NCI-H345 (cell line): ENCODE measurements at regions not wholly inside any gene's neighbourhood (a gene's known extent, or its start where the extent isn't known, plus 50 kb on each side); places are given as distances from the start of the nearest gene placed in this dataset.
"Not testable (repeated sequence)": the region's sequence is repeated elsewhere in the genome, so short reads cannot be mapped to it uniquely, and the experiment has no call there.

Source experiments
- DNase-seq: peaks from one replicate; lab custom pipeline; 2025; lab: John Stamatoyannopoulos, UW

DNA sequence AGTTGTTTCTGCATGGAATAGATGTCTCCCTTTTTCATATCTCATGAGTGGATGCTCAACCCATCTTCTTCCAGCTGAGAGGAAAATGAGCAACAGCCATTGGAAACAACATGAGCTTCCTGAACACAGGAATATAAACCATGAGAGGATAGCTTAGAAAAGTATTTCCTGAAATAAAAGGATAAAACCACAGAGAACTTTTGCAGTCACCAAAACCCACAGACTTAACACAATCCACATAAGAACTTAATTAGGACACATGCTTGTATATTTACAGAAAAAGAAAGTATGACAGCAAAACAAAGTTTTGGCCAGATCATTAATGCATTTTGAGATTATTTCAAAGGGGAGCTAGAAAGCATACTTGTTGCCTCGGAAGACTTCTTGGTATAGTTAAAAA is 180.5 kb upstream of the RASGRP1 start:
- DNase-seq = no peak

DNA sequence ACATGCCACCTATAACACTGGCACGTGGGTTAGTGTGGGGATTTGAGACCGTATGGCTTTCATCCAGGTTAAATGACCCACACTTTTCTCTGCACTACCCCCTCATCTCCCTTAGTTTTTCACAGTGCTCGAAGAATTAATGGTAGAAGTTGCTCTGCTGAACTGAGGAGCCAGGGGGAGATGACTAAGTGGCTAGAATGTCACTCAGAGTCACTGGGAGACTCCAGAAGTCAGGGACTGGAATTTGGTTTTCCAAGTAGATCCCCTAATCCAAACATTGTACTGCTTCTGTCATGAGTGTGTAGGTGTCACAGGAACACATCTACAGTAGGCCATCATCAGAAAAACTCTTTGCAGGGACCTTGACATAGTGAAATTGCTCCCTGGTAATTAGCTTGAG is 181.0 kb upstream of the RASGRP1 start:
- DNase-seq = no peak

DNA sequence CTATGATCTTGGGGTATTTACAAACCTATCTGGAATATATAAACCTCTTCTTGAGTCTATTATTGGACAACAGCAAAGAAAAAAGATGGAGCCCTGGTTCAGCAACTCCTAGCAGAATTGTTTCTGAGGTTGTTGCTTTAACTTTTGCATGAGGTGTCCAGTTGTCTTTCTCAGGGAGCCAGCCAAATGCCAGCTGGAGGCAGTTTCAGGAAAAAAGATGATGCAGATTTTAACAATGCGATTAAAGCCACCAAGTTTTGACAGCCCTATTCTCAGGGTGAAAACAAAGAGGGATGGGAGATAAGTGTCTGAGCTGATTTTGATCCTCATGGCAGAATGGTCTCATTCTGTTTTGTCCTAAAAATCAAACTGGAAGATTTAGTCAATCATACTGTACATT is 181.6 kb upstream of the RASGRP1 start:
- no peak for DNase-seq

DNA sequence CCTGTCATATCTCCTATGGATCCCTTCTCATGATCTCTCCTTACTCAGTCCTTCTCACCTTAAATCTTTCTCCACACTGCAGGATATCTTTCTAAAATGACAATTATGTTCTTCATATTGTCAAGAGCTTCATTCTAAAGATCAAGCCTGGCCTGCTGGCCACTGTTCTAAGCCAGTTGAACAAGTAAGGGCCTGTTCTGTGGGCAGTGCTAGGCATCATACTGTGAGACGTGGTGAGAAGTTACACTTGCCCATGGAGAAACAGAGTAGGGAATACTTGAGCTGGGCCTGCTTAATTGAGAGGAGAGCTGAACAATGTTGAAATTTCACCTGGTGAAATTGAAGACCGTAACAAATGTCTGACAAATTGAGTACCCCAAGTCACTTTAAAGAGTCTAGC is 184.1 kb upstream of the RASGRP1 start:
- no peak for DNase-seq

DNA sequence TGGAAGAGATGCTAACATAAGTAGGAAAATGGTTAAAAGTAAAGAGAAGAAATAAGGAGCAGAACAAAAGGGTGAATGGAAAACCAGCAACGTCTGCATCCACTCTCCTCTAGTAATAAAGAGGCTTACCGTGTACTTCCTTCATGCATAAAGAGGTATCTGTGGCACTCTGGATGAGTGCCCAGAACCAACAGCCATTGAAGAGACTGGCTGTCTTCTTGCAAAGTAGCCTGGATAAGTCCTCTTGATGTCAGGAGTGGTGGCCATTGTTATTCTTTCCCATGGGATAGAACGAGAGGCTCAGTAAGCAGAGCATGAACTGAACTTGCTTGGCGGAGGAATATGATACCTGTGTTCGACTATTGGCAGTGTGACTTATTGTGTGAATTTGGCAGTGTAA is 186.2 kb upstream of the RASGRP1 start:
- DNase-seq = peak; percentile 87

DNA sequence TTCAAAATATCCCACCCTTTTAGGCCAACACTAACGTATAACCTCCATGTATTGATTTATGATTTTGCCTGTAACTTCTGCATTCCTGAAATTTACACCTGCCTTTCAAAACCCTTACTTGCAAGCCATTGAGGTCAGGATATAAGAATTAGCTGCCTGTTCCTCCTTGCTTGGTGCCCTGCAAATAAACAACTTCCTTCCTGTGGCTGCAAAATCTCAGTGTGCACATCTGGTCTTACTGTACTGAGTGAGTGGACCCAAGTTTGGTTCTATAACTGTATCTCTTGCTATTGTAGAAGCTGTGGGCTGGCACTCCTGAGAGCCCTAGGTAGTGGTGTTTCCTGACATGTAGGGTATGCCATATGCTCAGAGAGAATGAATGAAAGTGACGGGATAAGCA is 191.1 kb upstream of the RASGRP1 start:
- DNase-seq = no peak

DNA sequence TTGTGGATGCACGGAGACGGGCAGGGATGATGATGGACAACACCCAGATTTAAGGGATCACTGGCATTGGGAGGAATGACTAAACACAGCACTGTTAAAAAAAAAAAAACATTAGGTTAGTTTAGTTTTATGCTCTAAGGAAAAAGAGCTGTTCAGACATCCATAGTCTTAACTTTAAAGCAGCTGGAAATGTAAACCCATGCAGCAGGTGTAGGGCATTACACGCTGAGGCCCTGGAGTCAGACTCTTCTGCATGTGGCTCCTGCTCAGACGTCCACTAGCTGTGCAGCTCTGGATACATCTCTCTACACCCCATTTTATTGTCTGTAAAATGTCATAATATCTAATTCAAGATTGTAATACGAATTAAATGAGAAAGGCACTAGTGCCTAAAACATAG is 191.8 kb upstream of the RASGRP1 start:
- no peak for DNase-seq

DNA sequence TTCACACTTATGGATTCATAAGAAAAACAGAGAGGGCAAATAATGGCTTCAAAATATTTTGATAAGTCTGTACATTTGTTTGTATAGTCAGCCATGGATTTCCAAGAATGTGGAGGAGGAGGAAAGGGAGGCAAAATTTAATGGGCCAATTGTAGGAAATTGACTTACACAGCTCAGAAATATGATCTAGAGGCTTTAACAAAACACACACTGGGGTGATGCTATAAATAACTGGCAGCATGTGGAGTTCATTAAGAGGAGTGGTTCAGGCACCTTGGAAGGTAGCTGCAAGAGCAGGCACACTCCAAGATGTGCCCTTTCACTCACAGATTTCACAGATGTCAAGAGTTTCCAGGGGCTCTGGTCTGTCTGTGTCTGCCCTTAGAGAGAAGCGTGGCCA is 193.4 kb upstream of the RASGRP1 start:
- DNase-seq = no peak

DNA sequence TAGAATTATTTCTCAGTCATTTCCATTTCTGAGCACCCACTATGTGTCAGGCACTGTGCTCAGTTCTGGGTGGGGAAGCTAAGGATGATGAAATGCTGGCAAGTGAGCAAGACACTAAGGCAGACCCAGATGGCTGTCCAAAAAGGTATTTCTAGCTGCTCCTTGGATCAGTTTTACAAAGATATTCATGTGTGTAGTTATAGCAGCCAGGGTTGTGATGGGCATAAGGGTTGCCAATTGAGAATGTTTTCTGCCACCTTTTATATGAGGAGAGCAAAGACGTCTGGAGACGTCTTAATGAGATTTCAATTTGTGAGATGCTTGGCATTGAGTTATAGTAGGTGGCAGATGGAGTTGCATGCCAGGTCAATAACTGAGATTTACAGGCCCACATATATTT is 197.1 kb upstream of the RASGRP1 start:
- DNase-seq = no peak

DNA sequence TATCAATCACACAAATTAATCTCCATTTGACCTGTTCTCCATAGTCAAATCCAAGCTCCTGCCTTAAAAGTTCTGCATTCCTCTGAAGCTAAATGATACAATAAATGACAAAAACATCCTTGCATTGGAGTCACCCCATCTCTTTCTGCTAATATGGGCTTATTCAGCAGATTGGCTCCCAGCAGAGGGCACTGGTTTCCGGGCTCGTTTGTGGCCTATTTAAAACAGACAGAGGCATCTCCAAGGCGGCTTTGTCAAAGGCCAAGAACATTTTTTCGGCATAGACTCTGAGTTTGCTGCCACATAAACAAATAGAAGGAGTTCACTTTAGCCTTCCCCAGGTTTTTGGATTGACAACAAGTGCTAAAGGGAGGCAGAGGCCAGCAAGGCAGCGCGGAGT is 204.4 kb upstream of the RASGRP1 start:
- DNase-seq = no peak

DNA sequence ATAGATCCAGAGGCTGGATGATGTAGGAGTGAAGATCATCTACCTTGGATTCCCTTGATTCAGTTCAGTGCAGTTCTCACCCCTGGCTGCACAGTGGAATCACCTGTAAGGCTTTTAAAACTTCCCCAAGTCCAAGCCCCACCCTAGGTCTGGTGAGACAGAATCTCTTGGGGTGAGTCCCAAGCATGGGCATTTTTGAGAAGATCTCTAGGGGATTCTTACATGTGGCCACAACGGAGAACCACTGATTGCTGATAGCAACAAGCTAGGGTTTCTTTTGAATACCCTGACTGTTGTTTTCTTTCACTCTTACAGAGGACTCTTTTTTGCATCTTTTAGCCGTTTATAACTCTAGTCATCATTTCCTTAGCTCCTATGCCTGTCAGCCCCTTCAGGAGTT is 204.9 kb upstream of the RASGRP1 start:
- no peak for DNase-seq

DNA sequence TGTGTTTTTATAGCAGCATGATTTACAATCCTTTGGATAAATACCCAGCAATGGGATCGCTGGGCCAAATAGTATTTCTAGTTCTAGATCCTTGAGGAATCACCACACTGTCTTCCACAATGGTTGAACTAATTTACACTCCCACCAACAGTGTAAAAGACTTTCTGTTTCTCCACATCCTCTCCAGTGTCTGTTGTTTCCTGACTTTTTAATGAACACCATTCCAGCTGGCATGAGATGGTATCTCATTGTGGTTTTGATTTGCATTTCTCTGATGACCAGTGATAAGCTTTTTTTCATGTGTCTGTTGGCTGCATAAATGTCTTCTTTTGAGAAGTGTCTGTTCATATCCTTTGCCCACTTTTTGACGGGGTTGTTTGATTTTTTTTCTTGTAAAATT is 209.5 kb upstream of the RASGRP1 start:
- not testable (repeated sequence) for DNase-seq

DNA sequence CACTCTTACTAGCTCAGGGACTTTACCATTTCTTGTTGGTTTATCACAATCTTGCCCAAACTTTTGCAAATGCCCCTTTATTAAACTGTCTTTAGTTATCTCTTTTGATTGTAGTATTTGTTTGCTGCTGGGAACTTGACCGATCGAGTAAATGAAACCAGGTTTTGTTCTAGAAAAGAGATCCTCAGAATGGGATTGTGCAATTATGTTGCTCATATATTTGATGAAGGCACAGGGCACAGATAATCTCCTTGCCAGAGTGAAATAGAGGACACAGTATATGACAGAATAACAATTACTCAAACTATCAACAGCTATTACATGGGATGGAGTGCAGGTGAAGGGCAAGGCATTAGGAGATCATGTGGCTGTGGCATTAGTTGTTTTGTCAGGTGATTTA is 216.6 kb upstream of the RASGRP1 start:
- DNase-seq = no peak

DNA sequence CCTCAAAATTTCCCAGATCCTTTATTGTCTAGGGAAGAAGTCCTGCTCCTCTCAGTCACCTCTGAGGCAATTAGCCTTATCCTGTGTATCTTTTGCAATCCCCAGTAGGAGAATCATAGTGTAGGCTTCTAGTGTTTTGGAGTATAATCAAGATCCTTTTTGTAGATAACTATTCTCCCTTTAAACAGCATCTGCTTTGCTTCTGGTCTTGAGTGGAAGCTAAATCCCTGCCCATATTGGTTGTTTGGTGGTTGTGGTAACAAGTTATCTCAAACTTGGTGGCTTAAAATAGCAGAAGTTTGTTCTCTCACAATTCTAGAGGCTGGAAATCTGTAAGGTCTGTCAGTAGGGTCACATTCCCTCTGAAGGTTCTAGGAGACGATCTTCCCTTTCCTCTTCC is 217.5 kb upstream of the RASGRP1 start:
- no peak for DNase-seq

DNA sequence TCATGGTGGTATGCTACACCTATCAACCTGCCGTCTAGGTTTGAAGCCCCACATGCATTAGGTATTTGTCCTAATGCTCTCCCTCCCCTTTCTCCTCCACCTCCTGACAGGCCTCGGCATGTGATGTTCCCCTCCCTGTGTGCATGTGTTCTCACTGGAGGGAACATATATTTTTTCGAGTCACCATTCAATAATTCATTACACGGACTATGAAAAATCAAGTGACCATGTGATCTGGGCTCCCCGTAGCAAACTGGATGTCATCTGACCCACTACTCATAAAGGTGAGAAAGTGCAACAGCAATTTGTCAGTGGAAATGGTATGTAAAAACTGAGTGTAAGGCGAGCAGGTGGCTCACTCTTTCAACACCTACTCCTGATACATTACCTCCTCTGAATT is 224.3 kb upstream of the RASGRP1 start:
- peak; percentile 2 for DNase-seq

DNA sequence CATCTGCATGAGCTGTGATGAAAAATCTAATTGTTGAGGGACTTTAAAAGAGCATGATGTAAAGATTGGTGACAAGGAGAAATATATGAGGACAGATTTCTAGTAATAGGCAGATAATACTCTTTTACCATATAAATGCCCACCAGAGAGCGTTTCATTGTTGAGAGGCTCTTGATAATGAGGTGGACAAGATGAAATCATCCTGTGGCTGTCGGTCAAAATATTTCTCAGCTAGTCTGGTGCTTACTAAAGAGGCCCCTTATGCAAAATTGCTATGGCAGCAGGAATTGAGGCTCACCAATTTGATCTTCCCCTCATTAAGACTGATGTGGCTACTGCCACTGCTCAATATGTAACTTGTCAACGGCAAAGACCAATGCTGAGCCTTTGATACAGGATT is 225.0 kb upstream of the RASGRP1 start:
- no peak for DNase-seq

DNA sequence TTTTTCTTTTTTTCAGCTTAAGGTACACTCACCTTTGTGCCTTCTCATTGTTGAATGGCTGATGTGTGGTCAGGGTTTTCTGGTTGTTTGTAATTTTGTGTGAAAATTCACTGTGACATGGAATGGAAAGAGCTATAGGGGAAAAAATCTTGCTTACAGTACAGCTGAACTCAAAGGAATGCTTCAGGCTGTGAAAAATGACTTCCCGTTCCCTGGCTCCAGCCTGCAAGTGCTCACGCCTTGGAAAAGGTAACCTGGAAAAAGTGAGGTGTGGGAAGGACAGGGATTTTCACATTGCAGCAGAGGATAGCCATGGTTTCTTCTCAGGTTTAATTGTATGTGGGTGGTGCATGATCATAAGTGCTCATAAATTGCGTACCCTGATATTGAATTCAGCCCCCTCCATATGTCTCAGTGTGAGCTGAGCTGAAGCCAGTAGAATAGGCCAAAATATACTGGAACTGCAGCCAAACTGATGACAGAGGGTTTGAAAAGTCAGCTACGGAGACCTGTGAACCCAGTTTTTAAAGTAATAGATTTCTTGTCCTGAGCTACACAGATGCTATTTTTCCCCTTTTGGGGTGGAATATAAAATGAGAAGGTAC is 228.7 kb upstream of the RASGRP1 start:
- DNase-seq = no peak

DNA sequence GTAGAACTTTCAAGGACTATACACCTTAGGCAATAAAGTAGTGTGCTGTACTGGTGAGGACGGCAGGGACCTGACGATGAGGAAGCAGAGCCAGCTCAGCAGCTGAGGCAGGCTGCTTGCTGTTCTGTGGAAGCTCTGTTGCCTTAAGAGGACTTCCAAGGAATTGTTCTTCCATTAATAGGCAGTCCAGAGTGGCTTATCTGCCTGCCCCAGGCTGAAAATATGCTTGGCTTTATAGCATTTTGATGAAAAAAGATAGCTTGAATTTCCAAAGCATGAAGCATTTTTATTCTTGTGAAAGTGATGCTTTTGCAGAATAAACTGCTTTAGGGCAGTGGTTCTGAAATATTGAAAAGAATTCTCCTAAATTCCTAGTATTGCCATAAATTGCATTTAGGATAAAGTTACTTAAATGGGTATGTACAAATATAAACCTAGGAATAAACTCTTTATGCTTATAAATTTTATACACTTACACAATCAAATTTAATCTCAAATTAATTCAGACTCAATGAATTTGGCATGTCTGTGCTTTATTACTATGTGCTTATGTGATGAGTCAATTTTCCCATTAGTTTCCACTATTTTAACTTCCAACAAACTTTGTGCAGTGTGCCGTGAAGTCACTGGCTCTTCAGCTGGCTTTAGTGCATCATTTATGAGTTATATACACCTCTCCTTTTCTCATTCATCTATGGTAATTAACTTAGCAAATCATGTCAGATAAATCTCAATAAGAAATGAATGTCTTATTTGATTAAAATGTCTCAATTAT is 231.0 kb upstream of the RASGRP1 start:
- no peak for DNase-seq

DNA sequence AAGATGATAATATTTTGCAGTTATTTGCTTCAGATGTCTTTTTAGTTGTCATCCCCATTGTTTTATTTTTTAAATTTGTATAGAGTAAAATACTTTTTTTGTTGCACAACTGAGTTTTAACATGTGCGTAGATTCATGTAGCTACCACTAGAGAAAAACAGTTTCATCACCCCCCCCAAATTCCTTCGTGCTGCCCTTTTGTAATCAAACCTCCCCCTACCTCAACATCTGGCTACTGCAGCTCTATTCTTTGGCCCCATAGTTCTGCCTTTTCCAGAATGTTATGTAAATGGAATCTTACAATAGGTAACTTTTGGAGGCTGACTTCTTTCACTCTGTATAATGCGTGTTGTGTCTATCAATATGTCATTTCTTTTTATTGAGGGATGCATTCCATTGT is 232.0 kb upstream of the RASGRP1 start:
- DNase-seq = no peak

DNA sequence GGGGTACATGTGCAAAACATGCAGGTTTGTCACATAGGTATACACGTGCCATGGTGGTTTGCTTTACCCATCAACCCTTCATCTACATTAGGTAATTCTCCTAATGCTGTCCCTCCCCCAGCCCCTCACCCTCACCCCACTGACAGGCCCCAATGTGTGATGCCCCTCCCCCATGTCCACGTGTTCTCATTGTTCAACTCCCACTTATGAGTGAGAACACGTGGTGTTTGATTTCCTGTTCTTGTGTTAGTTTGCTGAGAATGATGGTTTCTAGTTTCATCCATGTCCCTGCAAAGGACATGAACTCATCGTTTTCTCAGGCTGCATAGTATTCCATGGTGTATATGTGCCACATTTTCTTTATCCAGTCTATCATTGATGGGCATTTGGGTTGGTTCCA is 232.9 kb upstream of the RASGRP1 start:
- not testable (repeated sequence) for DNase-seq

DNA sequence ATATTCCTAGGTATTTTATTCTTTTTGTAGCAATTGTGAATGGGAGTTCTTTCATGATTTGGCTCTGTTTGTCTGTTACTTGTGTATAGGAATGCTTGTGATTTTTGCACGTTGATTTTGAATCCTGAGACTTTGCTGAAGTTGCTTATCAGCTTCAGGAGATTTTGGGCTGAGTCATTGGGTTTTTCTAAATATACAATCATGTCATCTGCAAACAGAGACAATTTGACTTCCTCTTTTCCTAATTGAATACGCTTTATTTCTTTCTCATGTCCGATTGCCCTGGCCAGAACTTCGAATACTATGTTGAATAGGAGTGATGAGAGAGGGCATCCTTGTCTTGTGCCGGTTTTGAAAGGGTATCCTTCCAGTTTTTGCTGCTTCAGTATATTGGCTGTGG is 234.6 kb upstream of the RASGRP1 start:
- DNase-seq = not testable (repeated sequence)

DNA sequence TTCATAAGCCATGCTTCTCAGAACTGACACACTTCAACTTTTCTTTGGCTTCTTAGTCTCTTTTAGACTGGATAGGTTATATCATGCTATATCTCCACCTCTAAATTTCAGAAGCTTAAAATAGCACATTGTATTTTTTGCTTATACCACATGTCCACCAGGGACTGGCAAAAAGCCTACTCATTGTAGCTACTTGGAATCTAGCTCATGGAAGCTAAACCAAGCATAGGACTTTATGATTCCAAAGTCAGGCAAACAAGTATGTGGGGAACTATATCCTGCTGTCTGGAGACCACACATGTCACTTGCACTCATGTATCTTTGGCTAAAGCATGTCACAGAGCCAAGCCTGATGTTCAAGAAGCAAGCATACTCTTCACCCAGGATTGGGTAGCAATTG is 245.0 kb upstream of the RASGRP1 start:
- no peak for DNase-seq

DNA sequence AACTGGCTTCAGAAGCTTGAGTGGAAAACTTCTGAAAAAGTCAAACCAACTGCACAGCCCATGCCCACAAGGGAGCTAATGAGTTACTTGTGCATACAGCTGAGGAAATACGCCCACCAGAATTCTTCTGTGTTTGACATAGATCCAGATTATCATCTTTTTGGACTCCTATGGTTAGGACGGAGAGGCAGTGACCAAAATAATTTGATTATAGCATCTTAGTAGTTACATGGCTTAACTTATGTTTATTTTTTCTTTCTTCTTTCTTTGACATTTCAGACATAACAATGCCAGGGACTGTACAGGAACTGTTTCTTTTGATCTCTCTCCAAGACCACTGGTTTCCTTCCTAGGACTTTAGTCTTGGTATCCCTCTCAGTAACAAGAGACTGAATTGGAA is 246.1 kb upstream of the RASGRP1 start:
- no peak for DNase-seq

DNA sequence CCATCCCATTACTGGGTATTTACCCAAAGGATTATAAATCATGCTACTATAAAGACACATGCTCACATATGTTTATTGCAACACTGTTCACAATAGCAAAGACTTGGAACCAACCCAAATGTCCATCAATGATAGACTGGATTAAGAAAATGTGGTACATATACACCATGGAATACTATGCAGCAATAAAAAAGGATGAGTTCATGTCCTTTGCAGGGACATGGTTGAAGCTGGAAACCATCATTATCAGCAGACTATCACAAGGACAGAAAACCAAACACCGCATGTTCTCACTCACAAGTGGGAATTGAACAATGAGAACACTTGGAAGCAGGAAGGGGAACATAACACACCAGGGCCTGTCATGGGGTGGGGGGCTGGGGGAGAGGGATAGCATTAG is 249.6 kb upstream of the RASGRP1 start:
- DNase-seq = not testable (repeated sequence)
